Esophagus squamous epithelium (tissue), 5 donors: ENCODE measurements at regions not wholly inside any gene's neighbourhood (a gene's known extent, or its start where the extent isn't known, plus 50 kb on each side); places are given as distances from the start of the nearest gene placed in this dataset.

Experiments used
- DNase-seq: peaks from one replicate; lab custom pipeline; 2025; lab: John Stamatoyannopoulos, UW
- H3K27ac ChIP-seq, 4 donors: fragments of 200-600 bp; sonication (generic); one replicate each; pipeline ENCODE4 v1.5.1; 2016 to 2019; ENCODE audit warnings: mild to moderate bottlenecking in 1 of 4
- H3K27me3 ChIP-seq, 4 donors: fragments of 200-600 bp; sonication (generic); 1 replicate in 3 of 4; 2 replicates in 1 of 4; pipeline versions ENCODE4 v1.5.1 to v1.6.0; 2017 to 2021; ENCODE audit warnings: antibody characterized with exemption in 1 of 4
- H3K36me3 ChIP-seq, 3 donors: fragments of 200-600 bp; sonication (generic); one replicate each; pipeline ENCODE4 v1.5.1; 2016 to 2019
- H3K4me1 ChIP-seq, 3 donors: fragments of 200-600 bp; sonication (generic); one replicate each; pipeline ENCODE4 v1.5.1; 2017 to 2019
- H3K4me3 ChIP-seq, 4 donors: fragments of 200-600 bp; sonication (generic); 1 replicate in 3 of 4; 2 replicates in 1 of 4; pipeline ENCODE4 v1.5.1; 2016 to 2019; ENCODE audit warnings: mild to moderate bottlenecking in 2 of 4, moderate library complexity in 1 of 4
- H3K9me3 ChIP-seq, 3 donors: fragments of 200-600 bp; sonication (generic); one replicate each; pipeline ENCODE4 v1.5.1; 2016 to 2019
- POLR2A ChIP-seq, 4 donors: fragments of 450-650 bp; IDR thresholded peaks; one replicate each; pipeline ENCODE4 v1.6.1; 2017; ENCODE audit warnings: antibody characterized with exemption in 4 of 4, mild to moderate bottlenecking in 4 of 4, moderate library complexity in 3 of 4
- WGBS, 2 donors: methylation state at CpG; one replicate each; pipeline ENCODE4 v1.1.5; 2018; 5-methylcytosine and 5-hydroxymethylcytosine counted together
- intact Hi-C: fragments of 100-400 bp; cut with DNase I; formaldehyde crosslinking; loops from one replicate; pipeline ENCODE4 v1.15.0; 2022
- TF ChIP-seq, protein P1 (sequence below), 6 experiments: fragments of 450-650 bp in 4 of 6; fragments of 200-600 bp in 2 of 6; sonication (generic) in 2 of 6; IDR thresholded peaks; one replicate each; pipeline ENCODE4 v1.5.1; 2016 to 2019; ENCODE audit warnings: antibody characterized with exemption in 6 of 6, mild to moderate bottlenecking in 4 of 6, moderate library complexity in 4 of 6
- donor health status: DM: yes; HTN: yes; CAD: no.

DNA sequence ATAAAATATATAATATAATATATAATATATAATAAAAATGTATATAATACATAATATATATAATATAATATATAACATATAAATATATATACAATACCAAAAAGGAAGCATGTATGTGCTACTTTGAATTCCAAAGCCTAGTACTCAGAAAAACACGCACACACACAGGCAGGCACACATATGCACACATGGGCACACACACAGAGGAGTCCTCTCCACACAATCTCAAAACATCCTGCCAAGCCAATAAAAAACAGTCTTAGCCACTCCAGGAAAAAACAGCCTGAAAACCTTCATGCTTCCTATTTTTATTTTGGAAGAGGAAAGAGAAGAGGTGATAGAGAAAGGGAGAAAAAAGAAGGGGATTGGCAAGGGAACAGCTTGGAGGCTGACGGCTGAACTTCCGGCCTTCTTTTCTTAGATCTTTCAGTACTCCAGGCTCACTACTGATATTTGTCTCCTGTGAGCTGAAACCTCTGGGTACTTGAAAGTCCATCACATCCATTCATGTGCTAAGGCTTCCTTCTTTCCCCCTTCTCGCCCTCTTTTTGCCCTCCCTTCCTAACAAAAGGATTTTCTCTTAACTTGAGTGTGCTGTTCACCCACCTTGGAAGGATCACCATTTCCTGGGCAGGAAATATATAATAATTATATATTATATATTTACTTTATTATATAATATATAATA is 394.2 kb downstream of the NUAK1 start:
- TF ChIP-seq POLR2A (IDR thresholded peaks at IDR 0.05), result no peak
- TF ChIP-seq, protein P1, sequence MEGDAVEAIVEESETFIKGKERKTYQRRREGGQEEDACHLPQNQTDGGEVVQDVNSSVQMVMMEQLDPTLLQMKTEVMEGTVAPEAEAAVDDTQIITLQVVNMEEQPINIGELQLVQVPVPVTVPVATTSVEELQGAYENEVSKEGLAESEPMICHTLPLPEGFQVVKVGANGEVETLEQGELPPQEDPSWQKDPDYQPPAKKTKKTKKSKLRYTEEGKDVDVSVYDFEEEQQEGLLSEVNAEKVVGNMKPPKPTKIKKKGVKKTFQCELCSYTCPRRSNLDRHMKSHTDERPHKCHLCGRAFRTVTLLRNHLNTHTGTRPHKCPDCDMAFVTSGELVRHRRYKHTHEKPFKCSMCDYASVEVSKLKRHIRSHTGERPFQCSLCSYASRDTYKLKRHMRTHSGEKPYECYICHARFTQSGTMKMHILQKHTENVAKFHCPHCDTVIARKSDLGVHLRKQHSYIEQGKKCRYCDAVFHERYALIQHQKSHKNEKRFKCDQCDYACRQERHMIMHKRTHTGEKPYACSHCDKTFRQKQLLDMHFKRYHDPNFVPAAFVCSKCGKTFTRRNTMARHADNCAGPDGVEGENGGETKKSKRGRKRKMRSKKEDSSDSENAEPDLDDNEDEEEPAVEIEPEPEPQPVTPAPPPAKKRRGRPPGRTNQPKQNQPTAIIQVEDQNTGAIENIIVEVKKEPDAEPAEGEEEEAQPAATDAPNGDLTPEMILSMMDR (IDR thresholded peaks at IDR 0.05), result no peak
- Histone ChIP-seq H3K4me3 (no peak overlapping the region), H3K9me3 (no peaks in the 10 kb centered on the region), H3K4me1 (peaks cover 0 to 45% (median 21%) of the 10 kb centered on the region in 3 donors), H3K36me3 (no peaks in the 10 kb centered on the region), H3K27ac (no peak overlapping the region), H3K27me3 (peaks cover 0 to 70% (median 0%) of the 10 kb centered on the region in 4 donors)
- no peak for DNase-seq
- intact Hi-C loops, result no loop called here
- WGBS, 2 donors, result 92 to 93% methylated on average over 4 of the region's 4 CpGs

DNA sequence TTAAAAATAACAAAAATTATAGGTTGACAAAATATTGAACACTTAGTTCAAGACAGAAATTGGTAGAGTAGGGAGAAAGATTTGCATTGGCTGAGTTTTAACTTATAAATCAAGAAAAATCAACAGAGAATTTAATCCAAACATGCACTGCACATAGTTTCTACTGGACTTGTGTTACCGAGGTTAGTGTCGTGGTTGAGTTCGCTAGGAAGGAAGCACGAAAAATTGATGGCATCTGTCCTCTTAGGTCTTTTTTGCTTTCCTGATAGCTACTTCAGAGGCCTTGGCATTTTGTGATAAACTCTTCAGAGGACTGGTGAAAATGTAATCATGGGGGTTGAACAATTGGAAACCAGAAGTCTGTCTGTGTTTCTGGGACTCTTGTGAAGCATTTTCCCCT is 392.9 kb downstream of the NUAK1 start:
- no peak overlapping the region for H3K4me3 ChIP-seq
- no peak for DNase-seq
- peaks cover 0 to 34% (median 14%) of the 10 kb centered on the region in 3 donors for H3K4me1 ChIP-seq
- 70 to 88% methylated on average over 4 of the region's 4 CpGs for WGBS, 2 donors
- TF ChIP-seq, protein P1 (IDR thresholded peaks at IDR 0.05), result no peak
- TF ChIP-seq POLR2A (IDR thresholded peaks at IDR 0.05), result no peak
- intact Hi-C loops, result no loop called here
- no peak overlapping the region for H3K27ac ChIP-seq
- H3K36me3 ChIP-seq, result no peaks in the 10 kb centered on the region
- no peaks in the 10 kb centered on the region for H3K9me3 ChIP-seq
- peaks cover 0 to 57% (median 0%) of the 10 kb centered on the region in 4 donors for H3K27me3 ChIP-seq

DNA sequence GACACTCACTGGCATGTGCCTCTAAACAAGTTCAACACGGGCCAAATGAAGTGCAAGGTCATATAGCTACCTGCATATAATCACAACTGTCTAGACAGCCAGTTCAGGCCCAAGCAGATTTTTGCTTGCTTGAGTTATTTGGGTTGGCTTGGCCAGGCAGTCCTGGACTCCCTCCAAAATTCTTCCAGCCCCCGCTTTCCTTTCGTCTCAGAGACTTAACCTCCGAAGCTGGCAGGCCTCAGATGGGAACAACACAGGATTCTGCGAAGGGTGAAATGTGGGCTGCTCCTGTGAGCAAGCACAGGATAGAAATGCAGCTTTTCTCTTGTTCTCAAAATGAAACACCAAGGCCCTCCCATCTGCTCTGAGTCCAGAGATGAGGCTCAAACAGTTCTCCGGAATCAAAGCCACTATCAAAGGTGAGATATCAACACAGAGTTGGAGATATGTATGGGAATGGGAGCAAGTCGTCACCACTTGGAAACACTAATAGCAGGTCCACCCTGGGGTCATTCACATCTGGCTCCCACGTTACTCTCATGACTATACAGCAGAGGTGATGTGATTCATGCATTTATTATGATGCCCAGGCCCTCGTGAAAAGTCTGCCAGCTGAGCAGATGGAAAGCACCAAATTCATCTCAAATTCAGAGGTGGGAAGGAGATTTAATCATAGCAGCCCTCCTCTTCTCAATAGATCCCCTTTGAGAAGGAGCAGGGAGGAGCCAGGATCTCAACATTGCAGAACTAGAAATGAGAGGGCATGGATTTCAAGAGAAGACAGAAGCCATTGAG is 389.8 kb downstream of the NUAK1 start:
- no peak overlapping the region for H3K4me3 ChIP-seq
- H3K27ac ChIP-seq, result peak overlapping the region in 1 of 4 donors; percentile 11
- H3K27me3 ChIP-seq, result peaks cover 0 to 34% (median 0%) of the 10 kb centered on the region in 4 donors
- no peaks in the 10 kb centered on the region for H3K36me3 ChIP-seq
- no peak for DNase-seq
- H3K9me3 ChIP-seq, result no peaks in the 10 kb centered on the region
- 23 to 28% methylated on average over 7 to 9 of the region's 9 CpGs for WGBS, 2 donors
- H3K4me1 ChIP-seq, result peaks cover 0 to 14% (median 6%) of the 10 kb centered on the region in 3 donors
- intact Hi-C loops, result no loop called here
- TF ChIP-seq POLR2A (IDR thresholded peaks at IDR 0.05), result no peak
- TF ChIP-seq, protein P1 (IDR thresholded peaks at IDR 0.05), result no peak

DNA sequence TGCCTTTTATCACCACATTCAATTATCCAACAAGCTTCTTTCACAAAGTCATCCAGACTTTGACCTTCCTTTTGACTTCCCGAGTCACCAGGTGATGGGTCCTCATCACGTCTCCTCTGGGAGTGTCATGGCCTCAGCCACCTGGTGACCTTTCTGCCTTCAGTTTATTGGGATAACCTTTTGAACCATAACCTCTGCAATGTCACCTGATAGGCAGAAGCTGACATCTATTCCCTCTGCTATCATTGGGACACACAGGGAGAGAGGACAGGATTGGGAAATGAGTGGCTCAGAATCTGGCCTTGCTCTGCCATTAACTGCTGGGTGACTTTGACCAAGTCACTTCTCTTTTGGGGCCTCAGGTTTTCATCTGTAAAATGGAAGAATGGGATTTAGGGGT is 388.7 kb downstream of the NUAK1 start:
- Histone ChIP-seq H3K4me3 (no peak overlapping the region), H3K36me3 (no peaks in the 10 kb centered on the region), H3K27me3 (peaks cover 0 to 30% (median 0%) of the 10 kb centered on the region in 4 donors), H3K27ac (no peak overlapping the region), H3K9me3 (no peaks in the 10 kb centered on the region), H3K4me1 (peaks cover 0 to 14% (median 6%) of the 10 kb centered on the region in 3 donors)
- TF ChIP-seq, protein P1 (IDR thresholded peaks at IDR 0.05), result no peak
- TF ChIP-seq POLR2A (IDR thresholded peaks at IDR 0.05), result no peak
- intact Hi-C loops, result no loop called here
- DNase-seq, result no peak
- WGBS, 2 donors, result 73 to 89% methylated on average over 2 of the region's 2 CpGs

DNA sequence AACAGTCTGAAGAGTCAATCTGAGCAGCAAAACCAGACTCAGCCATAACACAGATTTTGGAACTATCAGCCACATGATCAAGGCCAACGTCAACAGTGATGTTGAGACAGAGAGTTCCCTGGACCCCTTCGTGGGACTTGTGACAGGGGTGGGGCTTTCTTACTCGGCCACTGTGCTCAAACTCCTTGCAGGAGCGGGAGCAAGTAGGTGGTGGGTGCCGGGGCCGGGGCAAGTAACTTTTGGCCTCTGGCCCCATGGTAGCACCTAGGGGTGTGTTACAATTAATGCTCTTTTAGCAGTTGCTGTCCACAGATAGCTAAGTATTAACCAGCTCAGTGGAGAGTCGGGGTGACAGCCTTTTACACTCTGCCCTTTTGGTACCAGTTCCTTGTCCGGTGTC is 384.4 kb downstream of the NUAK1 start:
- Histone ChIP-seq H3K9me3 (no peaks in the 10 kb centered on the region), H3K36me3 (no peaks in the 10 kb centered on the region), H3K27ac (no peak overlapping the region), H3K4me3 (no peak overlapping the region), H3K4me1 (peaks cover 0 to 3% (median 0%) of the 10 kb centered on the region in 3 donors), H3K27me3 (peaks cover 0 to 15% (median 0%) of the 10 kb centered on the region in 4 donors)
- WGBS, 2 donors, result 81 to 90% methylated on average over 2 to 5 of the region's 8 CpGs
- no peak for DNase-seq
- TF ChIP-seq POLR2A (IDR thresholded peaks at IDR 0.05), result no peak
- TF ChIP-seq, protein P1 (IDR thresholded peaks at IDR 0.05), result no peak
- intact Hi-C loops, result no loop called here
